GM23248 (cell line): ENCODE measurements at regions not wholly inside any gene's neighbourhood (a gene's known extent, or its start where the extent isn't known, plus 50 kb on each side); places are given as distances from the start of the nearest gene placed in this dataset.

Experiments used
- EZH2 ChIP-seq: fragments of 200-600 bp; sonication (generic); IDR thresholded peaks from 2 replicates; pipeline ENCODE4 v1.6.1; 2018; ENCODE audit warnings: antibody characterized with exemption, mild to moderate bottlenecking; ENCODE audit not compliant: insufficient read depth, poor library complexity, severe bottlenecking
- EZH2phosphoT487 ChIP-seq: fragments of 200-600 bp; sonication (generic); IDR thresholded peaks from 2 replicates; pipeline ENCODE4 v1.6.1; 2018; ENCODE audit warnings: antibody characterized with exemption, moderate library complexity, mild to moderate bottlenecking, low read depth; ENCODE audit not compliant: insufficient read depth

DNA sequence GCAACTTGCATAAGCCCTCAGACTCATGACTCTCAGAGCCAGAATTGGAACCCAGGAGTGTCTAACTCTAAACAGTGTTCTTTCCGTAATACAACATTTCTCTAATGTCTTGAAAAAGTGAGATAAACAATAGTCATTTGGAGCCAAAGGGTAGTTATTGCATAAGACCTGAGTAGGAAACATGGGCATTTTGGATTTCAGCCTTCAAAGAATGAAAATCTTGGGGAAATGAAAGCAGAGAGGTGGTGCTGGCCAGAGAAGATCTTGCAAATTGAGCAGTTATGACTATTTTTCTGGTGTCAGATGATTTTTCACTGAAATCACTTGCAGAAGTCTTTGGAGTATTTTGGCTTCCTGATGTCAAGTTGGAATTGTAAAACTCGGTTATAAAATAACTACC, 379.4 kb downstream of the DIPK2A start:
- TF ChIP-seq EZH2 (no peak), EZH2phosphoT487 (no peak)
